Progenitor cell of endocrine pancreas (in vitro differentiated cells): ENCODE measurements at regions not wholly inside any gene's neighbourhood (a gene's known extent, or its start where the extent isn't known, plus 50 kb on each side); places are given as distances from the start of the nearest gene placed in this dataset.

Experiments used
- DNase-seq: peaks from one replicate; pipeline ENCODE4 v3.0.0; 2021; ENCODE audit warnings: low spot score; ENCODE audit not compliant: unreplicated experiment
- H3K27ac Mint-ChIP-seq: 2 replicates; pipeline ENCODE4 v1.8.0; 2021; ENCODE audit warnings: mild to moderate bottlenecking, moderate library complexity, mixed read lengths
- H3K27me3 Mint-ChIP-seq: 2 replicates; pipeline ENCODE4 v1.8.0; 2021; ENCODE audit warnings: mixed read lengths
- H3K36me3 Mint-ChIP-seq: 2 replicates; pipeline ENCODE4 v1.8.0; 2022; ENCODE audit warnings: mixed read lengths; ENCODE audit not compliant: insufficient read depth
- H3K4me1 Mint-ChIP-seq: 2 replicates; pipeline ENCODE4 v1.8.0; 2021; ENCODE audit warnings: low read depth, mixed read lengths
- H3K4me3 Mint-ChIP-seq: 2 replicates; pipeline ENCODE4 v1.8.0; 2021; ENCODE audit warnings: low read depth, mild to moderate bottlenecking, moderate library complexity, mixed read lengths
- H3K9me3 Mint-ChIP-seq: 2 replicates; pipeline ENCODE4 v1.8.0; 2021; ENCODE audit warnings: low read depth, mixed read lengths
- CTCF ChIP-seq: fragments of 200-600 bp; sonication (generic); IDR thresholded peaks from one replicate; pipeline ENCODE4 v1.5.0; 2021; ENCODE audit warnings: antibody characterized with exemption, mild to moderate bottlenecking; ENCODE audit not compliant: unreplicated experiment

- Mint-ChIP-seq H3K9me3 (no peaks in the 10 kb centered on the region), H3K27me3 (peaks cover 5% of the 10 kb centered on the region), H3K4me3 (no peak overlapping the region), H3K36me3 (no peaks in the 10 kb centered on the region), H3K4me1 (no peaks in the 10 kb centered on the region), H3K27ac (no peak overlapping the region)
- no peak for DNase-seq
- no peak for TF ChIP-seq CTCF
These were observed 166.4 kb upstream of the PPARGC1A start for GRCh38 chr4:24056289-24056688.

- Mint-ChIP-seq H3K9me3 (no peaks in the 10 kb centered on the region), H3K27me3 (peaks cover 5% of the 10 kb centered on the region), H3K36me3 (no peaks in the 10 kb centered on the region), H3K27ac (no peak overlapping the region), H3K4me3 (no peak overlapping the region), H3K4me1 (no peaks in the 10 kb centered on the region)
- no peak for TF ChIP-seq CTCF
- DNase-seq = no peak
These were observed 165.8 kb upstream of the PPARGC1A start for GRCh38 chr4:24055623-24056022.

GRCh38 chr4:24054910-24055309, 165.1 kb upstream of the PPARGC1A start:
- no peaks in the 10 kb centered on the region for H3K36me3 Mint-ChIP-seq
- no peak for TF ChIP-seq CTCF
- H3K4me1 Mint-ChIP-seq = no peaks in the 10 kb centered on the region
- peaks cover 5% of the 10 kb centered on the region for H3K27me3 Mint-ChIP-seq
- no peak for DNase-seq
- no peak overlapping the region for H3K4me3 Mint-ChIP-seq
- no peaks in the 10 kb centered on the region for H3K9me3 Mint-ChIP-seq
- no peak overlapping the region for H3K27ac Mint-ChIP-seq

DNA sequence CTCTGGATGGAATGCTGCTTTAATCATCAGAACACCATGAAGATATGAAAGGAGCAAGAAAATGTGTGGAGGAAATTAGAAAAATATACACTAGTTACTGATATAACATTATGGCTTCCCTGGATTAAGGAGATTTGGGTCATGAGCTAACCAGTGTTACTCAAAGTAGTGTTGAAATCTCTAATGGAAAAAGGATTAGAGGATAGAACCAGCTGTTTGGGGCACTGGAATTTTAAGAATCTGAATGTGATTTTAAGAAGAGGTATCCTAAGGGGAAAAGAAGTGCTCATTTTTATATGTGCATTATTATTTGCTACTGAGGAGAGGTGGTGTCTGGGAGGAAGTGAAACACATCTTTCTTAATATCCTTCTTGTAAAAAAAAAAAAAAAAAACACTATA, 164.1 kb upstream of the PPARGC1A start:
- no peak for TF ChIP-seq CTCF
- no peak for DNase-seq
- Mint-ChIP-seq H3K27ac (no peak overlapping the region), H3K4me3 (no peak overlapping the region), H3K36me3 (no peaks in the 10 kb centered on the region), H3K4me1 (no peaks in the 10 kb centered on the region), H3K27me3 (peaks cover 2% of the 10 kb centered on the region), H3K9me3 (no peaks in the 10 kb centered on the region)

DNA sequence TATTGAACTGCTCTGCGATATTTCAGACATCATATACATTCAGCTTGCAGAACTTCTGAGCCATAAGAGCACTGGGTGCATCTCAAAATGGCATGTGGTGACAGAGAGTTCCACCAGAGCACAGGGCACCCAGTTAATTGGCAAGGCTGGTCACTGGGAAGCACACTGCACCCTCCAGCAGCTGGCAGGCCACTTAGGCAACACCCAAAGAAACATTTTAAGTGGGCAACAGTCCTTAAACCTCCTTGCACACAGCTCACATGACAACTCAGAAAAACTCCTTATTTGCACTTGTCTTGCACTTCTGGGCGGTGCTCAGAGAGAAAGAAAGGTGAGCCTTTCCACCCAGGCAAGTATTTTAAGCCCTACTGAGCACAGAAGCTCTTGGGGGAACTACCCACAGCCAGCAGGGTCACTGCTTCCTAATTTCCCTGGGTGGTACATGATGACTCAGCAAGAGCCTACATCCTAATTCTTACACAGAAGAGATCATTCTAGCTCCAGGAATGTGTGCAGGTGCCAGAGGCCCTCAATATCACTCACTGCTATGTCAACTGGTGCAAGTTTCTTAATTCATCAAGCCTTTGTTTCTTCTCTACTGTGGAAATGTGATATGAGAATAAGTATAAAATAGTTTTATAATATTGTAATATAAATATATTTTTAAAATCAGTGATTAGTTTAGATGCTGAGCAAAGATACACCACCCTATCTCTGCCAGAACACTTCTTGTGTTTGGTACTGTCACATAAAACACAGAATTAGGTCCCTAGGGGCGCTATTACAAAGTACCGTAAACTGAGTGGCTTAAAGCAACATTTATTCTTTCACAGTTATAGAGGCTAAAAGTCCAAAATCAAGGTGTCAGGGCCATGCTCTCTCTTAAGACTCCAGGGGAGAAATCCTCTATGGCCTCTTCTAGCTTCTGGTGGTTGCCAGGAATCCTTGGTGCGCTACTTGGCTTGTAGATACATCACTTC, 155.1 kb upstream of the PPARGC1A start:
- TF ChIP-seq CTCF = no peak
- no peaks in the 10 kb centered on the region for H3K36me3 Mint-ChIP-seq
- no peak overlapping the region for H3K27ac Mint-ChIP-seq
- no peaks in the 10 kb centered on the region for H3K9me3 Mint-ChIP-seq
- peaks cover 5% of the 10 kb centered on the region for H3K4me1 Mint-ChIP-seq
- H3K4me3 Mint-ChIP-seq = no peak overlapping the region
- DNase-seq = no peak
- peaks cover 2% of the 10 kb centered on the region for H3K27me3 Mint-ChIP-seq
